ENCODE measurements at regions not wholly inside any gene's neighbourhood (a gene's known extent, or its start where the extent isn't known, plus 50 kb on each side); places are given as distances from the start of the nearest gene placed in this dataset.

GRCh38 chr22:27420195-27420816 lies 381.2 kb downstream of the MN1 start:
- ATAC-seq = no peak

GRCh38 chr22:27420817-27421361 lies 380.7 kb downstream of the MN1 start:
- ATAC-seq (no peak), DNase-seq (peak; percentile 35 to 40)
- intact Hi-C loops (cut with DNase I, micrococcal nuclease) = no loop called here

More at GRCh38 chr22:27420195-27420816, 381.2 kb downstream of the MN1 start:
- no peak for DNase-seq
- intact Hi-C loops (cut with DNase I, micrococcal nuclease) = no loop called here

- DNase-seq (no peak), ATAC-seq (no peak)
- intact Hi-C loops (cut with DNase I, micrococcal nuclease) = no loop called here
Measured at GRCh38 chr22:27422442-27422841, 379.1 kb downstream of the MN1 start.

GRCh38 chr22:27424319-27424718 lies 377.2 kb downstream of the MN1 start:
- ATAC-seq (no peak), DNase-seq (no peak)
- intact Hi-C loops (cut with DNase I, micrococcal nuclease) = no loop called here

GRCh38 chr22:27429476-27429875 lies 372.1 kb downstream of the MN1 start:
- ATAC-seq (no peak), DNase-seq (no peak)
- intact Hi-C loops (cut with DNase I, micrococcal nuclease) = no loop called here

- ATAC-seq (no peak), DNase-seq (no peak)
- intact Hi-C loops (cut with DNase I, micrococcal nuclease) = no loop called here
Measured at GRCh38 chr22:27431081-27431480, 370.5 kb downstream of the MN1 start.

GRCh38 chr22:27431896-27432295 lies 369.7 kb downstream of the MN1 start:
- intact Hi-C loops (cut with DNase I, micrococcal nuclease) = no loop called here
- ATAC-seq = no peak
- DNase-seq = no peak

GRCh38 chr22:27433099-27433498 lies 368.5 kb downstream of the MN1 start:
- DNase-seq (no peak), ATAC-seq (no peak)
- intact Hi-C loops (cut with DNase I, micrococcal nuclease) = no loop called here

GRCh38 chr22:27433585-27434190 lies 367.9 kb downstream of the MN1 start:
- ATAC-seq (no peak), DNase-seq (no peak)
- intact Hi-C loops (cut with DNase I, micrococcal nuclease) = no loop called here

GRCh38 chr22:27434898-27435297 lies 366.7 kb downstream of the MN1 start:
- intact Hi-C loops (cut with DNase I, micrococcal nuclease) = no loop called here
- ATAC-seq = no peak
- DNase-seq = no peak

- DNase-seq = peak in 1 of 2 donors; percentile 26
- intact Hi-C loops (cut with DNase I, micrococcal nuclease) = no loop called here
- no peak for ATAC-seq
Measured at GRCh38 chr22:27435844-27436576, 365.5 kb downstream of the MN1 start.

- intact Hi-C loops (cut with DNase I, micrococcal nuclease) = no loop called here
- no peak for ATAC-seq
- DNase-seq = no peak
Measured at GRCh38 chr22:27436591-27436990, 365.0 kb downstream of the MN1 start.

GRCh38 chr22:27437570-27437969 lies 364.0 kb downstream of the MN1 start:
- intact Hi-C loops (cut with DNase I, micrococcal nuclease) = no loop called here
- ATAC-seq = no peak

GRCh38 chr22:27438271-27438980 lies 363.1 kb downstream of the MN1 start:
- DNase-seq (peak in 1 of 2 donors; percentile 11), ATAC-seq (no peak)
- intact Hi-C loops (cut with DNase I, micrococcal nuclease) = no loop called here

More at GRCh38 chr22:27437570-27437969, 364.0 kb downstream of the MN1 start:
- no peak for DNase-seq

GRCh38 chr22:27439131-27439530 lies 362.4 kb downstream of the MN1 start:
- intact Hi-C loops (cut with DNase I, micrococcal nuclease) = no loop called here
- ATAC-seq = no peak
- no peak for DNase-seq

- DNase-seq = no peak
- intact Hi-C loops (cut with DNase I, micrococcal nuclease) = no loop called here
- ATAC-seq = no peak
Measured at GRCh38 chr22:27440304-27440865, 361.2 kb downstream of the MN1 start.

GRCh38 chr22:27441706-27442475 lies 359.7 kb downstream of the MN1 start:
- ATAC-seq = no peak
- DNase-seq = no peak
- intact Hi-C loops (cut with DNase I, micrococcal nuclease) = no loop called here

- intact Hi-C loops (cut with DNase I, micrococcal nuclease) = no loop called here
- ATAC-seq (no peak), DNase-seq (no peak)
Measured at GRCh38 chr22:27443306-27443705, 358.2 kb downstream of the MN1 start.

All from left colon (tissue), 2 donors.